ENCODE measurements at regions not wholly inside any gene's neighbourhood (a gene's known extent, or its start where the extent isn't known, plus 50 kb on each side); places are given as distances from the start of the nearest gene placed in this dataset.

DNA sequence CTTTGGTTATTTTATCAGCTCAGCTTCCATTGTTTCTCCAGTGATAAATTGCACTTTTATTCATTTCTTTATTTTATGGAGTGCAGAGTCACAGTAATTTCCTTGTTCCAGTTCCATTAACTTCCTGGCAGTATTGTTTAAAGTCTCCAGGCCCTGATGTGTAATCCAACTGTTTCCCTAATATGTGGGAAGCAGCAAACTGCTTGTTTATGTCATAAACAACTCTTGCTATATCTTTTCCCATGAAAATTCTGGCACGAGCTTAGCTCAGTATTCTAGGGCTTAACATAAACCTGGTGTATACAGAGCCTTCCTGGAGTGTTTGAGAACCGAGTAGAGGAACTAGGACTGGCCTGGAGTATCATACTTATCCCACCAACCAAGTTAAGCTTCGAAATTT lies 83.5 kb upstream of the ARGLU1 start:
- TF ChIP-seq, protein P1, sequence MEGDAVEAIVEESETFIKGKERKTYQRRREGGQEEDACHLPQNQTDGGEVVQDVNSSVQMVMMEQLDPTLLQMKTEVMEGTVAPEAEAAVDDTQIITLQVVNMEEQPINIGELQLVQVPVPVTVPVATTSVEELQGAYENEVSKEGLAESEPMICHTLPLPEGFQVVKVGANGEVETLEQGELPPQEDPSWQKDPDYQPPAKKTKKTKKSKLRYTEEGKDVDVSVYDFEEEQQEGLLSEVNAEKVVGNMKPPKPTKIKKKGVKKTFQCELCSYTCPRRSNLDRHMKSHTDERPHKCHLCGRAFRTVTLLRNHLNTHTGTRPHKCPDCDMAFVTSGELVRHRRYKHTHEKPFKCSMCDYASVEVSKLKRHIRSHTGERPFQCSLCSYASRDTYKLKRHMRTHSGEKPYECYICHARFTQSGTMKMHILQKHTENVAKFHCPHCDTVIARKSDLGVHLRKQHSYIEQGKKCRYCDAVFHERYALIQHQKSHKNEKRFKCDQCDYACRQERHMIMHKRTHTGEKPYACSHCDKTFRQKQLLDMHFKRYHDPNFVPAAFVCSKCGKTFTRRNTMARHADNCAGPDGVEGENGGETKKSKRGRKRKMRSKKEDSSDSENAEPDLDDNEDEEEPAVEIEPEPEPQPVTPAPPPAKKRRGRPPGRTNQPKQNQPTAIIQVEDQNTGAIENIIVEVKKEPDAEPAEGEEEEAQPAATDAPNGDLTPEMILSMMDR (IDR thresholded peaks at IDR 0.05; ENCODE audit: insufficient read depth, low read length, severe bottlenecking): no peak
- Histone ChIP-seq H3K4me3 (ENCODE audit: low read depth, low read length) (no peak overlapping the region), H3K27me3 (ENCODE audit: control insufficient read depth, insufficient read depth, low read length) (no peaks in the 10 kb centered on the region), H3K36me3 (ENCODE audit: control insufficient read depth, insufficient read depth, low read length) (no peaks in the 10 kb centered on the region)
- DNase-seq (ENCODE audit: low read depth) (no peak), FAIRE-seq (no peak)

DNA sequence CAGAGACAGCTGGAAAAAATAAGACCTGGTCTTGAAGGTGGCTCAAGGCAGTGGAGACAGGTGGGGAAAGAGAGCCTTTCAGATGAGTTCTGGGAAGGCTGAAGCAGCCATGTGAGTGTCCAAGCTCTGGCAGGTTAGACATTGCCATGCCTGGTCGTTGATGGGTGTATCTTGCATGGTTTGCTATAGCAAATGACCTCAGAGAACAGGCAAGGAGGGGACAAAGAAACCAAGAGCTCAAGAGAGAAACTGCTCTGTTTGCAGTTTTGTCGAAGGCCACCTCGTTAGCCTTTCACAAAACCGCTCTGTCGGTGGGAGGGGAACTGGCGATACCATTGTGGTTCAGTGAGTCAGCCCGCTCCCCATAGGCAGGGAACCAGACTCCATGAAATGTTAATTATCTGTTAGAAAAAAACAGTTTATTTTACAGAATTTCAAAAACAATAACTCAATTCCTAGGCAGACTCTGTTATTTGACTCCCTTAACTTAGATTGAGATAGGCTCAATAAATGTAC lies 82.8 kb upstream of the ARGLU1 start:
- no peaks in the 10 kb centered on the region for H3K36me3 ChIP-seq (ENCODE audit: control insufficient read depth, insufficient read depth, low read length)
- no peak for DNase-seq (ENCODE audit: low read depth)
- FAIRE-seq: no peak

DNA sequence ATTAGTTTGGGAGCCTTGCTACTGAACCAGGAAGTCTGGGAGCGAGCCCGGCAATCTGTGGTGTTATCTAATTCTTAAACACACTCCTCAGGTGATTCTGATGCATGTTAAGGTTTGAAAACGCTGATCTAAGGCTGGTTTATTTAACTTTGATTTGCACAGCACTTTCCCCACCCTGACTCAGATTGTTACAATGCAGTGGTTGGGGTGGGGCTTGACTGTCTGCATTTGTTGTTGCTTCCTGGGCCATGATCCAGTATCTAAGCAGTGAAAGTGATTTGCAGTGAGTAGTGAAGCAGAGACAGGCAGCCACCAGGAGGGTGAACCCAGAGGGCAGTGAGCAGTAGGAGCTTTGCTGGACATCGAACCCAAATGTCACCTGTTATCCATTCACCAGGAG lies 81.6 kb upstream of the ARGLU1 start:
- FAIRE-seq: no peak
- peak; percentile 85 for DNase-seq (ENCODE audit: low read depth)
- Histone ChIP-seq H3K4me3 (ENCODE audit: low read depth, low read length) (no peak overlapping the region), H3K36me3 (ENCODE audit: control insufficient read depth, insufficient read depth, low read length) (no peaks in the 10 kb centered on the region), H3K27me3 (ENCODE audit: control insufficient read depth, insufficient read depth, low read length) (no peaks in the 10 kb centered on the region)
- TF ChIP-seq, protein P1 (IDR thresholded peaks at IDR 0.05; ENCODE audit: insufficient read depth, low read length, severe bottlenecking): no peak

More for the DNA sequence above, 82.8 kb upstream of the ARGLU1 start:
- no peaks in the 10 kb centered on the region for H3K27me3 ChIP-seq (ENCODE audit: control insufficient read depth, insufficient read depth, low read length)
- no peak overlapping the region for H3K4me3 ChIP-seq (ENCODE audit: low read depth, low read length)
- TF ChIP-seq, protein P1 (IDR thresholded peaks at IDR 0.05; ENCODE audit: insufficient read depth, low read length, severe bottlenecking): no peak

DNA sequence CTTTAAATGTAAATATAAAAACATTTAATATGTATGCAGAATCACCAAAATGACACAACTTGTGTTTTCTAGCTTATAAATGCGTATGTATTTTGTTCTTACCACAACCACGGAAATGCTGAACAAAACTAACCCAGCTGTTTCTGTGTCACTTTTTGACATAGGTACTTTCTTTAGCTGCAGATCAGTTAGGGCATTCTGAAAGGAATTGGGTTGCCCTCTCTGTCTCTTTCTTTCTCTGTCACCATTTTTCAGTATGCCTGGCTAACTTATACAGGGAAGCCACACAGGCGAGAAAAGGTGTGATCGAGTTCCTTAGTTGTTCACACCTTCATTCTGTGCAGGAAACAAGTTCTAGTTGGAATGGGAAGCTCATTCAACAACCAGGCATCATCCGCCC lies 72.6 kb upstream of the ARGLU1 start:
- H3K27me3 ChIP-seq (ENCODE audit: control insufficient read depth, insufficient read depth, low read length): no peaks in the 10 kb centered on the region
- no peak overlapping the region for H3K4me3 ChIP-seq (ENCODE audit: low read depth, low read length)
- DNase-seq (ENCODE audit: low read depth): no peak
- FAIRE-seq: no peak
- TF ChIP-seq, protein P1 (IDR thresholded peaks at IDR 0.05; ENCODE audit: insufficient read depth, low read length, severe bottlenecking): no peak
- no peaks in the 10 kb centered on the region for H3K36me3 ChIP-seq (ENCODE audit: control insufficient read depth, insufficient read depth, low read length)

DNA sequence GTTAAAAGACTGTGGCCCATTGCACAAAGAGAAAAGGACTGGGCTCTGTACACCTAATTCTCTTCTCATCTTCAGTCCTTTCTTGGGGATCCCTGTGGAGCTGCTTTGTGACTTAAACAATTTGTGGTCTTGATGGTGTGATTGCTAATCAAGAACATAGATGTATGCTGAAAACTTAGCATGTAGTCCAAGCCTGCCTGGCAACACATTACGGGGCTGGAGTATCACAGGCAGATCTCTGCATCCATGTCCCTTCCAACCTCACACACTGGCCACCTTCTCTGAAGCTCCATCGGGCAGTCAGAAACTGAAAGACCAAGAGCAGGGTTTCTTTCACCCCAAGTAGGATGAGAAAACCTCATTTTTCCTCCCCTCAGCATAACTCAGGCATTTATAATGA lies 69.6 kb upstream of the ARGLU1 start:
- Histone ChIP-seq H3K27me3 (ENCODE audit: control insufficient read depth, insufficient read depth, low read length) (no peaks in the 10 kb centered on the region), H3K4me3 (ENCODE audit: low read depth, low read length) (no peak overlapping the region), H3K36me3 (ENCODE audit: control insufficient read depth, insufficient read depth, low read length) (no peaks in the 10 kb centered on the region)
- FAIRE-seq (no peak), DNase-seq (ENCODE audit: low read depth) (no peak)
- TF ChIP-seq, protein P1 (IDR thresholded peaks at IDR 0.05; ENCODE audit: insufficient read depth, low read length, severe bottlenecking): no peak

DNA sequence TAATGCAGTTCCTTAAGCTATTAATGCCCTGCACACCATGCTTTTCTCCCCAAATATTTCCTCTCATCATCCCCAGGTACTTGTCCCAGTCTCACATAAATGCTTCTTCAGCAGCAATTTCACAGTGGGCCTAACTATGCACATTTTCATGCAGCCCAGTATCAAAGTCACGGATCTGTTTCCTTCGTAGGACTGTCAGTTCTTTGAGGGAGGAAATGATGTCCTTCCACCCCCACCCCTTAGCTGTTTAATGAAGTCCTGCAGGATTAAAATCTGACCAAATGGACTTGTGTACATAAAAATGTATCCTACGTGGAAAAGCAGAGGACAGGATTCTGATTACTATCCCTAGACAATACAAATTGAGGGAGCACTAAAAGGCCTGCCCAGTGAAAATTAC lies 68.6 kb upstream of the ARGLU1 start:
- H3K36me3 ChIP-seq (ENCODE audit: control insufficient read depth, insufficient read depth, low read length): no peaks in the 10 kb centered on the region
- FAIRE-seq (no peak), DNase-seq (ENCODE audit: low read depth) (no peak)
- H3K27me3 ChIP-seq (ENCODE audit: control insufficient read depth, insufficient read depth, low read length): no peaks in the 10 kb centered on the region
- TF ChIP-seq, protein P1 (IDR thresholded peaks at IDR 0.05; ENCODE audit: insufficient read depth, low read length, severe bottlenecking): no peak
- H3K4me3 ChIP-seq (ENCODE audit: low read depth, low read length): no peak overlapping the region

All from bronchial epithelial cell (primary cell).